ENCODE measurements at regions not wholly inside any gene's neighbourhood (a gene's known extent, or its start where the extent isn't known, plus 50 kb on each side); places are given as distances from the start of the nearest gene placed in this dataset.
"Not testable (repeated sequence)": the region's sequence is repeated elsewhere in the genome, so short reads cannot be mapped to it uniquely, and the experiment has no call there.

GRCh38 chr13:109398071-109398470 lies 388.3 kb downstream of the IRS2 start:
- not testable (repeated sequence) for DNase-seq (ENCODE audit: low spot score)

DNA sequence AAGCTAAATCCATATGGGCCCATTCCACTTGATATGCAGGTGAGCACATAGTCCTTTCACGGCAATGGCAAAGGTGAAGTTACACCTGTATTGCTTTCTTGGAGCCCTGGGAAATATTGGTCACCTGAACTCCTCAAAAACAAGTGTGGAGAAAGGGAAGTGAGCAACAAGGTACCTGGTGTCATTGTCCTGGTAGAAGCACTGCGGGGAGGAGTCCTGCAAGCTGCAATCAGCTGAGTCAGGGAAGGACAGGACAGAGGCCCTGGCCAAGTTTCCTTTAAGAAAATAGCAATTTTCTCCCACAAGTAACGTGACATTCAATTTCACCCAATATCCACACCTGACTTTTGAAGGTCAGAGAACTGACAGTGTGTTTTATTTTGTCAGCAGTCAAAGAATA lies 389.1 kb downstream of the IRS2 start:
- no peak for DNase-seq (ENCODE audit: low spot score)

GRCh38 chr13:109396266-109396665 lies 390.1 kb downstream of the IRS2 start:
- DNase-seq (ENCODE audit: low spot score) = no peak

GRCh38 chr13:109395014-109395413 lies 391.4 kb downstream of the IRS2 start:
- no peak for DNase-seq (ENCODE audit: low spot score)

DNA sequence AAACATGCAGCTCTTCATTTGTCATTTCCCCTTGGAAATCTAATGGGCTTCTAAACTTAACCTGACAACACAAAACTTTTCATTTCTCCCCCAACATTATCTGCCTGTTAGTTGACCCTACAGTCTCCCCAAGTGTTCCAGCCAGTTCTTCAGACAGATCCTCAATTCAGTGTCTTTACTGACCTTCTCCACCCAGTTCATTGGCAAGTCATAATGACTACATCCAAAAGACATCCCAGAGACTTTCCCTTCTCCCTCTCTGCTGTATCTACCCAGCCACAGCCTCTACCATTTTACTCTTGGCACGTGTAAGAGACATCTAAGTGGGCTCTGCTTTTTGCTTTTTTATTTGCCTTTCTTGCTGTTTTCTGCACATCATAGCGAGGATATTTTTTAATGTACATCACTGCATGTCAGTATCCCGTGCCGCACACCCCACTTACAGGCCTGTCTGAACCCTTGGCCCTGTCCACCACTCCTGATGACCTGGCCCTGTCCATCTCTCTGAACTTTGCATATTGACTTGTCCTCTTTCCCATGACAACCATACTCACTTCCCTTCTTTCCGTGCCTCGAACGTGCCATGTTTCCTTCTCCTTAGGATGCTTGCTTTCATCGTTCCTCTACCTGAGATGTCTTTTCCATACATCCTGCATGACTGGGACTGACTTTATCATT lies 391.9 kb downstream of the IRS2 start:
- no peak for DNase-seq (ENCODE audit: low spot score)

- DNase-seq (ENCODE audit: low spot score) = no peak
These were observed 393.3 kb downstream of the IRS2 start for GRCh38 chr13:109393045-109393444.

DNA sequence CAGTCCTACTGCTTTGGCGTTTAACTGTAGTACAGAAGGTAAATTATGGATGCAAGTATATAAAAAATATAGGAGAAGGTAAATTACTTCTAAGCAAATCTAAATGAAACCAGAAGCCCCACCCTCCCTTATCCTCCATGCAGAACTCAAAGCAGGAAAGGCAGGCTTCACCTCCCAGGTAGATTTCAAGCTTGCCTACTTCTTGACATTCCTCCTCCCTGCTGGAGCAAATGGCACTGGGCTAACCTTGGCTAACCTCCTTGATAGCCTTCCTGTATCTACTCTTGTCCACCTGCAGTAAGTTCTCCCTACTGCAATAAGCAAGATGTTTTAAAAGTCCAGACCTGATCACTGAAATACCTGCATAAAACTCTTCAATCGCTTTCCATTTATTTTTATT lies 396.0 kb downstream of the IRS2 start:
- DNase-seq (ENCODE audit: low spot score) = no peak

- DNase-seq (ENCODE audit: low spot score) = no peak
These were observed 396.5 kb downstream of the IRS2 start for GRCh38 chr13:109389892-109390345.

- no peak for DNase-seq (ENCODE audit: low spot score)
These were observed 396.9 kb downstream of the IRS2 start for GRCh38 chr13:109389456-109389855.

DNA sequence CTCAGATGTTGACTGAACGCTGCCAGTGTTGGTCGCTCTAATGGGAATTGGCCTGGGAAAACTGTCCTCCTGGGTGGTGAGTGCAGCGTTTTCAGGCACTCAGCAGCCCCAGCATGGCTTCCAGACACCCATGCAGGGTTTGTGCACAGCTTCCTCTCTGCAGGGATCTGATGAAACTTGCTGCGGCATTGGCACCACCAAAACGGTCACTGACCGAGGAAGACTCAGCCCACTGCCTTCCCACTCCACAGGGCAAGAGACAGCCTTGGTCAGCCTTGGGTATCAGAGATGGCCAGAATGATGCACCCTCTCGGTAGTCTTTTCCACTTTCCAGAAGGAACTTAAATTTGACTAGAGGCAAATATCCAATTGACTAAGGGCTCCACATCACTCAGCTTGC lies 398.9 kb downstream of the IRS2 start:
- no peak for DNase-seq (ENCODE audit: low spot score)

DNA sequence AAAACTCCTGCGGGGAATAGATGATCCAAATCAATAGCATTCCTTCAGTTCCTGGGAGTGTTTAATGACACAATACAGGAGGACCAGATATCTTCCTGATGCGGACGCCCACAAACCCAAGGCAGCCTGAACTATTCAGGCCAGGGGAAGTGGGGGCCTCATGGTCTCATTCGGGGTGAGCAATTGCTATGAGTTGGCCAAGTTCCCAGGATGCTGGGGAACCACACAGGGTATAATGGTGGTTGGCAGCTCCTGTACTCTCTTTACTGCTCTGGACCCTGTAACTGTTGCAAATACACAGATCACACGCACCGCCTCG lies 401.2 kb downstream of the IRS2 start:
- no peak for DNase-seq (ENCODE audit: low spot score)

DNA sequence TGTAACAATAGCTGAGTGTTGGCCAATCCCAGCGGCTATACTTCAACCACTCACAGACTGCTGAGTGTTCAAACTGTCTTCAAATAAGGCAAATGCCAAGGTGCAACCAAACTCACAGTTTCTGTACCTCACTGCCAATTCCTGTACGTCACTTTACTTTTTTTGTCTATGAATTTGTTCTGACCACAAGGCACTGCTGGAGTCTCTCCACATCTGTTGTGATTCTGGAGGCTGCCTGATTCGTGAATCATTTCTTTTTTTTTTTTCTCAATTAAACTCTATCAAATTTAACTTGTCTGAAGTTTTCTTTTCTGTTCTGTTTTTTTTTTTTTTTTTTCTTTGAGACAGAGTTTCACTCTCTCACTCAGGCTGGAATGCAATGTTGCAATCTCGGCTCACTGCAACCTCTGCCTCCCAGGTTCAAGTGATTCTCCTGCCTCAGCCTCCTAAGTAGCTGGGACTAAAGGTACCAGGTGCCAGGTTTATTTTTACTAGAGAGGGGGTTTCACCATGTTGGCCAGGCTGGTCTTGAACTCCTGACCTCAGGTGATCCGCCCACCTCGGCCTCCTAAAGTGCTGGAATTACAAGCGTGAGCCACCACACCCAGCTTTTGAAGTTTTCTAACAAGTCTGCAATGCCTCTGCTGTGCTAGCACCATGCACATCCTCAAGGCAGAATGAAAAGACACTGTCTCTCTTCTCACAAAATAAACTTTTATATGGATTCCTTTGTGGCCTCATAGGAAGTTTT lies 401.7 kb downstream of the IRS2 start:
- no peak for DNase-seq (ENCODE audit: low spot score)

DNA sequence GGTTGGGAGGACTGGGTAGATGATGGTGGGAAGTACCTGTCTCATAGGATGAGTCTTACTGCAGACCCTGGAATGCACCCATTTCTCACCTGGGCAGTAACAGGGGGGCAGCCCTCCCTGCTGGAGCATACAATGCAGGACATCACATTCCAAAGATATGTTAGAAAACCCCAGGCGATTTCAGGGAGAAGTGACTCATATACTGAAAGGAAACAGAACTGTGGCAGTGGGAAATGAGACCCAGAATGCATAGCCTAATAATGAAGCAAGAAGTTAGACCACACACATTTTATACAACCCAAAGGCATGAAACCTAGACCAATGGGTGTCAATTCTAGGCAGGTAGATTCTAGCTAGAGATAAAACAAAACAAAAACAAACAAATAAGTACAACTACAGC lies 402.7 kb downstream of the IRS2 start:
- no peak for DNase-seq (ENCODE audit: low spot score)

GRCh38 chr13:109381546-109382180 lies 404.7 kb downstream of the IRS2 start:
- no peak for DNase-seq (ENCODE audit: low spot score)

GRCh38 chr13:109380457-109380856 lies 405.9 kb downstream of the IRS2 start:
- no peak for DNase-seq (ENCODE audit: low spot score)

- no peak for DNase-seq (ENCODE audit: low spot score)
These were observed 406.5 kb downstream of the IRS2 start for GRCh38 chr13:109379930-109380329.

DNA sequence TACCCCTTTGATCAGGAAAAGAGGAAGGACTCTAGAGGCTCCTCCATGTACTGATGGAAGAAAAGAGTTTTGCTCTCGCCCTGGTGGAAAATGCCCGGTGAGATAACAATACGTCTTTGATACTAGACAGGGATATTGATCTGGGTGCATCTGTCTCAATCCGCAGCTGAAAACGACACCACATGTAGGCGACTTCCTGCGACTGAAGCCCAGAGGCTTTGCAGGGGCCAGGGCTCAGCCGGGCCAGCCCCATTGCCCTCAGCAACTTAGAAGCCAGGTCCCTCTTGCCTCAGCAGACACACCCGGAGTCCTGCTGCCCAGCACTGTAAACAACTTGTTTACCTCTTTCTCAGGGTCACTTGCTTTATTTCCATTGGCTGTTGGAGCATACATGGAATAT lies 409.4 kb downstream of the IRS2 start:
- no peak for DNase-seq (ENCODE audit: low spot score)

DNA sequence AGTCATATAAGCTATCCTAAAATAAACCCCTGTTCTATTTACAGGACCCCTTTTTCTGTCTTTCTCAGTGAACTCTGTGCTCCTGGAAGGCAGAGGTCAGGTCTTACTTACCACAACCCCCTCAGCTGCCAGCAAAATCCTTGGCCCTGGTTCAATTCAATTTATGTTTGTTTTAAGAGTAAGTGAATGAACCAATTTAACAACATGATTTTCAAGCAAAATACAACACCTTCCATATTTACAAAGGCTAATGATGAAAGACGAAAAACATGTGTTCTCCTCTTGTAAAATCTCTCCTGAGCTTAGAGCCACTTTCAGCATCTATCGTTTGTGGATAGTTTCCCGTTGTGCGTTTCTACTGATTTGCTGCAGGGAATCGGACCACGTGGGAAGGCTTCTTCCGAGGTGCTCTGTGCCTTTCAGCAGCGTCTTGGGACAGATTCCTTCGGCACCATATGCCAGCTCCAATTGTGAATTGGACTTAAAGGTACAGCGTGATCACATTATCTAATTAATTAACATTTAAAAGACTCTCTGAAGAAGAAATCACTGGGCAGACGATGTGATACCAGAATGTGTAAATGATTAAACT lies 411.7 kb downstream of the IRS2 start:
- no peak for DNase-seq (ENCODE audit: low spot score)

DNA sequence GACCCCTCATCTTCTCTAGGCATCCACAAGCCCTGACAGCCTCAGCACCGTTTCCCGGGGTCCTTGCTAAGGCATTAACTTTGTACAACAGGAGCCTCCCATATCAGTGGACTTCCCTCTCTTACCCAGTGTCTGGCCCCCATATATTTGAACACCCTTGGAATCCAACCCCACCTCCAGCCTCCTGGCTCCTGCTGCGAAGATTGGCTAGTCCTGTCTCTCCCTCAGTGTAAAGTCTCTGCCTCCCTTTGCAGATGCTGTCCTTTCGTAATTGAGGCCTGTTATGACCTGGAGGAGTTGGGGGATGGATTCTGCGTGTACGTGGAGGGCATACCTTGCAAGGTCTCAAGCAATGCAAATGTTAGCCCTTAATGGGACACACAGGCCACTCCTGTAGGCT lies 413.7 kb downstream of the IRS2 start:
- no peak for DNase-seq (ENCODE audit: low spot score)

DNA sequence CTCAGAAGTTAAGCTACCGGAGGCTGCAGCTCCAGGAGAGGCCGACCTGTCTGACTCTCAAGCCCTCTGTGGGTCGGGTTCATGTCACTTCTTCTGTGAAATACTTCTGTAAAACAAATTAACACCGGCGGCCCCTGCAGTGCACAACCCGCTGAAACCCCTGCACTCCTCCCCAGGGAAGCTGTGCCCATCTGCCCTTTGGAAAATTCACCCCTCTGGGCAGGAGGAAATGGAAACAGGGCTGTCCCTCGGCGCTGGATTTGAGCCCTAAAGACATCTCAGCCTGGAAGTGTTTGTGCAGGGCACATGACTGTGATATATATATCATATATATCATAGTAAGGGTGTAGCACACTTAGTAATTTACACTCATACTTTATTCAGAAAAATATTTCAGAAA lies 415.3 kb downstream of the IRS2 start:
- DNase-seq (ENCODE audit: low spot score) = no peak

GRCh38 chr13:109370496-109370895 lies 415.9 kb downstream of the IRS2 start:
- DNase-seq (ENCODE audit: low spot score) = no peak

GRCh38 chr13:109369353-109370052 lies 416.9 kb downstream of the IRS2 start:
- peak; percentile 77 for DNase-seq (ENCODE audit: low spot score)
